ENCODE measurements at regions not wholly inside any gene's neighbourhood (a gene's known extent, or its start where the extent isn't known, plus 50 kb on each side); places are given as distances from the start of the nearest gene placed in this dataset.

DNA sequence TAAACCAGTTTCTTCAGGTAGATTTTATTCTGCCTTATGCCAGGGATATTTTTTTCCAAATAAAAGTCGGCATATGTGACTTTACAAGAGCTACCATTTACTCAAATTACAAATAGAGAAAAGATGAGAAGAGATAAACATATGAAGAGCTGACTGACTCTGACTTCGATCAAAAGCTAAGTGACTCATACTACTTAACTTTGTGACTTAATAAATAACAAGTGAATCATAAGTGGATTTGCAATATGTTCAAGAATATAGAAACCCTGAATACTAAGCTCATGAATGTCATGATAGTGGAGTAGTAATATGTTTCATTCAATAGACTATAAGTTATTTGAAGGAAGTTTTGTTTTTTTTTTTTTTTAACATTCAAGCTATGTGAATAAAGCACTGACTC lies 130.5 kb upstream of the ANO3 start:
- no peak for DNase-seq

DNA sequence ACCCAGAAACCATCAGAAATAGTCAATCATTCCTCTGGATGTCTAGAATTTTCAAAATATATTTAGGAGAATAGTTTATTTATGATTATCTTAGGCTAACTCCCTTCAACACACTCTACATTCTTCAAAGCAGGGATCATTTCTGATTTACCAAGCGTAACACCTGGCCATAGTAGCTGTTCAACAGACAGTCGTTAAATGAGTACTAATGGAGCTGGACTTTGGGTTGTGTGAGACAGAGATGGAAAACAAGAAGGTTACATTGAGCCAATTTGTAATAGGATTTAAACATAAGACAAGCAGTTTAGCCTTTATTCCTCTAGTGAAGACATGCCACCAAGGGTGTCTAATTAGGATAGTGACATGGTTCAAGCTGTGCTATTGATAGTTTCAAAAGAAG lies 129.2 kb upstream of the ANO3 start:
- no peak for DNase-seq

DNA sequence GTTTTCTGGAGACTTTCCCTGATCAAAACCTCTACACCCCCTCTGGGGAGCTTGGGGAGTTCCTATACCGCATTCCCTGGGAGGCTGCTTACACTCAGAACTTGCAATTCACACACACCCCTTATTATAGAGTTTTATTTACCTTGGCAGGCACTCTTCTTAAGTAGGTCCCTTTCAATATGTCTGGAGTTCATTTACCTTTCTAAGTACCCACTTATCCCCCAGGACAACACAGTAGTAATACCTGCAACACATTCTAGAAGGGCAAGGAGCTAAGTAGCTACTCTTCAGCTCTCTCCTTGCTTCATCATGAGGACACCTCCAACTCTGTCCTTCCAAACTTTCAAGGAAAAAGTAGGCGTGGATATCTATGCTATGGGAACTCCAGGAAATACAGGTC lies 127.8 kb upstream of the ANO3 start:
- no peak for DNase-seq

DNA sequence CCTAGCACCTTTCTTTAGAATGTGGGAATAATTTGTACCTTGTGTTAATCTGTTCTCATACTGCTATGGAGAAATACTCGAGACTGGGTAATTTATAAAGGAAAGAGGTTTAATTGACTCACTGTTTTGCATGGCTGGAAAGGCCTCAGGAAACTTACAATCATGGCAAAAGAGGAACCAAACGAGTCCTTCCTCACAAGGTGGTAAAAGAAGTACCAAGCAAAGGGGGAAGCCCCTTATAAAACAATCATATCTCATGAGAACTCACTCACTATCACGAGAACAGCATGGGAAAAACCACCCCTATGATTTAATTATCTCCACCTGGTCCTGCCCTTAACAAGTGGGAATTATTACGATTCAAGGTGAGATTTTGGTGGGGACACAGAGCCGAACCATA lies 127.1 kb upstream of the ANO3 start:
- no peak for DNase-seq

DNA sequence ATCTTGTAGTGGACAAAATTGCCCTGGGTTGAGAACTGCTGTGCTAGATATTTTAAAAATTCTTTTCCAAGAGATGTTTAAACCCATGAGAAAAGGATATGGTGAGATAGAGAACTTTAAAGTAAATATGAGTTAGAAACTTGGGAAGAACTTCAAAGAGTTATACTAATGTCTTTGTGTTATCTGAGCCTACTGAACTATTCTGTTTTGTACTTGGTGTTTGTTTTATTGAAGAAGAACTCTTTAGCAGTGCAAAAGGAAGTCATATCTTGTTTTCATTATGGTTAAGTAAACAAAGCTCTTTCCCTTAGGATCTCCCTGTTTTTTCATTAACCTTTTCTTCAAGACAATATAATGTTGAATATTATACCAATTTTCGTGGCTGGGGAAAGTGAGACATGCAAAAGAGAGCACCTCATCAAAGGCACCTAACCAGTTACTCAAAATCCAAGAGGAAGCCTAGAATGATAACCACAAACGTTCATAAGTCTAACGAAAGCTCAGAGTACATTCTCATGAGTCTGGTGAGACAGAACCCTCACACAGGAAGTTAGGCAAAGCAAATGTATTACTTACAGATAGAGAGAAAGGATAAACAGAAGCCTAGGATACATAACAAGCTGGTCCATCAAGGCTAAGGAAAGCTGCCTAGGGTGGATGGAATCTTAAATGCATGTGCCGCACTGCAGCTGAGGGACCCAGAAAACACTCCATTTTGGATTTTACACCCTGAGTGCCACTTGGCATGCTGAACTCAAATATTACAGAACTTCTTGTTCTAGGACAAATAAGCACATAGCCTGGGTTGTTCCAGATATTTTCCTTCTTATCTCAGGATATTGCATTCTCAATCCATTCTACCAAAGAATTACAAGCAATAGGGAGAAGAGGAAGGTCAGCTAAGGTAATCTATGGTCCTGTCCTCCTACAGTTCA lies 112.5 kb upstream of the ANO3 start:
- no peak for DNase-seq

DNA sequence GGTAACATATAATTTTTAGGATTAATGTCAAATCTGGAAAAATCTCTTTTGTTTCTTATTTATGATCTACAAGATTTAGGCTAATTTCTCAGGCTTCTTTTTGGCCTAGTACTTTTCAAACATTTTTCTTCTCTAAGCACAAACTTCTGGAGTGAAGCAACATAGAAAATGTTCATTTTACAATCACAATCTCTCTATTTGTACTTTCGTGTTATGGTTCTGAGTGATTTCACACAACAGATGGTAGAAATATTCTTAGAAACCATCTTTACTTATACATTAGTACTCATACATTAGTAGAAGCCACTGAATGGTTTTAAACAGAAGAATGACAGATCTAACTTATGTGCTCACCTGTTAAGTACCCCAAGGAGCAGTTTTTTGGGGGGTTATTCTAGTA lies 106.3 kb upstream of the ANO3 start:
- no peak for DNase-seq

DNA sequence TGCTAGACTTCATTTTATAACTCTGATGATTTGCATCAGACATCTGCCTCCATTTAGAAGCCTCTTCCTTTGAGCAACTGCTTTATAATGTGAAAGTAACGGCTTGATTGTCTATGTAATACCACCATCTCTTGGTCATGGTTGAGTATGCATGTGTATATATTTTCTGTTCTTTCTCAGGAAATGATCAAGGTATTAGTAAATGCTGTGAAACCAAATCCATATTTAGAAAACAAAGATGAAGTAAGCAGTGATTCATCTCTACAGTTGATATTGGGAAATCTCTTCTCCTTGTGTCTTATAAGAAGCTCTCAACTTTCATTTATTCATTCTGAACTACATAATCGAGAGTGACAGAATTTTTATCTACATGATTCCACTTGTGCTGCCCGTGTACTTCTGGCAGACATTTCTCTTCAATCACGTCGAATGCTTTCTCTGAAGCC lies 104.6 kb upstream of the ANO3 start:
- DNase-seq = no peak

DNA sequence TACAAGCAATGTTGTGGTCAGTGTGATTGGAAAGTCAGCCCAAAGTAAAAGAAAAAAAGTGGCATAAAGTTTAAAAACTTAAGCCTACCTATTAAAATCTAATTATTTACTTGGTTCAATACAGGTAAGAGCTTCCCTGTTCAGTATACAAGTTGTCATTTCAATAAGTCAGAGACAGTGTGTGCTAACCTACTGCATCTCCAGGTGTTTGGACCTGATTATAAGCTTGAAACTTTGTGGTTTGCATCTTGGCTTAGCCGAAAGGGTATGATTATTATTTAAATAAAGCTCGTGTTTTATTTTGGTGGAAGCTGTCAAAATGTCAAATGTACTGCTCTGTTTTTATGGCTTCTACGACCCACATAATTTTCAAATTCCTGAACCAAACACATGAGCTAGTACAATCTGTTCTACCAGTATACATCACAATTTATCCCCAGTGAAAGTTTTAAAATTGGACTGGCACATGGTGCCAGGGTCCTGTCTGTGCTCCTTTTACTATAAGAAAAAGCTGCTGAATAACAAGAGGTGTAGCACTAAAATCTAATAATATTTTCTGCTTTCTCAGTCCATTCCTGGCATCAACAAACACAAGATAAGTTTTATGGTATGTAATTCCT lies 103.9 kb upstream of the ANO3 start:
- no peak for DNase-seq

DNA sequence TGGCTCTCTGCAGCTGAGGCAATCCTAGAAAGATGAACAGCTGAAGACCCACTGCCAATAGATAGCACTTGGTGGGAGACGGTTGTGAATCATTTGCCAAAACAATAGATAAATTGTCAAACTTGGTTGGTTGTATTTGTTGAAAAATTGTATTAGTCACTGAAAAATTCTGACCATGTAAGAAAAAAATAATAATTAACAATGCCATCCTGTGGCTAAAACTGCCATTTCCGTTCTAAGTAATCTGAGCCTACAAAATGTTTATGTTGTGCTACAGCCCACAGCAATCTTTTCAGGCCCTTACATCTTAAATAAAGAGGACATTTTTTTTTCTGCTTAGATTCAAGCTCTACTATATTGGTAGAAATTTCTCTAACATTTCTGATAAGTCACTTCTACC lies 103.2 kb upstream of the ANO3 start:
- no peak for DNase-seq

DNA sequence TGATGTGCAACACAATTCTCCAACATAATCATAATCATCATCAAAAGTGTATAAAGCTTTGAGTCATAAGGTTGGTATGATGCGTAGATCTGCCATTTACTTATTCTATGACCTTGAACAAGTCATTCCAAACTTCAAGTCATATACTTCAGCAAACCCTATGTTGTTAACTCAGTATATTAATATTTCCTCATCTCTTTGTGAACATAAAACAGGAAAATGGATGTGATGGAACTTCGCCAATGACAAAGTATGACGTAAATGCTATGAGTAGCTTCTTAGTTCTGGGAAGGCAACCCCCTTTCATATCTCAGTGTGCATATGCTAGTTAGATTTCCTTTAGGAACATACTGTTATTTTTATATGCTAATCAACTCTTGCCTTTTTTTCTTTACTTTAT lies 102.7 kb upstream of the ANO3 start:
- no peak for DNase-seq

DNA sequence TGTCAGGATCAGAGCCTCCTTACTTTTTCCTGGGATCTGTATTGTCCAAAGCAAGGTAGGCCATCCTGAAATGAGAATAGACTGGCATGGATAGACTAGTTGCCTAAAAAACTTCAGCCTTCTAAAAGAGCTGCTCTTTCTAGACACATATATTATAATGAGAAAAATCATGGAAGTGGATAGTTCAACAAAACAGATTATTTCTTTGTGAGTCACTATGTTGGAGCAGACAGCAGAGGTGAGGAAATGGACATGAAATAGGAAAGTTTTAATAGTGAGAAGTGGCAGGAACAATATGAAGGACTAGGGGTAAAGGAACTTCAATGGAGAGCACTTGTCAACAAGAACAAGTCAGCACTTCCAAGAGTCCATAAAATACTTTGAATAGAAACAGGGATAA lies 101.9 kb upstream of the ANO3 start:
- no peak for DNase-seq

DNA sequence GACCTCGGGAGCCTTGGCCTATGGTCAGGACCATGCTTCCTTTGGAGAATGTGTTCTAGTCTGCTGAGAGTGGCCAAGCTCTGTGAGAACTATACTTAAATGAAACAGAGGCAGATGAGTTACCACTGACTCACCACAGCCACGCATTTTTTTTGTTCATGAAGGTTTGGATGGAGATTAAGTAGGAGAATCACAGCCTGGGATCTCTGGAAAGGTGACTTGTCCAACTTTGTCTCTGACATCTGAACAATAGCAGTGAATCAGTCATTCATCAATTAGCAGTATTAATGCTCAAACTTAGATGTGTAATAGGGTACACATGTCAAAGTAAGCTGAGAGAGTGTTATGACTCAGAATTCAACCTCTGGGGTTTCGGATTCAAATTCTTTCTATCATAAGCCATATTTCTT lies 100.7 kb upstream of the ANO3 start:
- DNase-seq = no peak

DNA sequence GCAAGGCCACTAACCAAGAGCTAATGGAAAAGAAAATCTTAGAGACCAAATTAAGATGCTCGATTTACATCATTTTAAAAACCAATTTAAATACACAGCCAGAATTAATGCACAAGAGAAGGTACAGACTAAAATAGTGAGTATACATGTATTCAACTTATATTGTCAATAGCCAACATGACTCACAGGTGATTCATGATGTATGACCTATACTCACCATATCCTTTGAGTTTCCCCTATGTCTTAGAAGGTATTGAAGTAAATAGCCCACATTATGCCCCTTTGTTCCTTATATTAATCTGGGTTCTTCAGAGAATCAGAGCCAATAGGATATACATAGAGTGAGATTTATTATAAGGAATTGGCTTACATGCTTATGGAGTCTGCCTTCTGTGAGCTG lies 97.5 kb upstream of the ANO3 start:
- no peak for DNase-seq

DNA sequence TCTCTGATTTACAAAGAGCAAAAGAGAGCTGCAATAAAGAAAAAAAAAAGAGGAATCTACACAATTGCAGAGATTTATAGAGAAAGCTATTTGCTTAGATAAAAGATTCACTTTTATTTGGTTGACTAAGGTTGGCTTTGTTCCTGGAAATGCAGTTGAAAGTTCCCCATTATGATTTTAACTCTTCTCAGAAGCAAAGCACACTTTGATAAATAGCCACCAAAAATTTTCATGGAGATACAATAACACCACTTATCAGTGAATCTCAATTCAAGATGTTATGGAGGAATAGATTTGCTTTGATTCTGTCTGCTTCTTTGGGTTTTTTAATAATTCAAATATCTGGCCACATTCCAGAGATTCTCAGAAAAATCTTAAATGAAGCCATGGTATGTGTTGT lies 88.5 kb upstream of the ANO3 start:
- DNase-seq = no peak

DNA sequence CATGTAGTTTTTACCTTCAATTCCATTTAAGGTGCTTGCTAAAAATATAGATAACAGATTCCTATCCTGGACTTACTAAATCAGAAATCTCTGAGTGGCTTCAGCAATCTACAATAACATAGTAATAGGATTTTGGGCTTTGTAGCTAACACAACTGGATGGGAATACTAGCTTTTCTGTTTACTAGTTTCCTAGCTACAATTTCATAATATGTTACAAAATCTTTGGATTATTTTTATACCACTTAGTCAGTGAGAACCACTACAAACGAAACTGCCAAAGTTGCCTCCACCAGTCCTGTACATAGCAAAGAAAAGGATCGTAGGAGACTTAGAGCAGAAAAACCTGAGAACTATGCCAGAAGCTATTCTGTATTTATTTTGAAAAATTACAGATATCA lies 87.7 kb upstream of the ANO3 start:
- DNase-seq = no peak

DNA sequence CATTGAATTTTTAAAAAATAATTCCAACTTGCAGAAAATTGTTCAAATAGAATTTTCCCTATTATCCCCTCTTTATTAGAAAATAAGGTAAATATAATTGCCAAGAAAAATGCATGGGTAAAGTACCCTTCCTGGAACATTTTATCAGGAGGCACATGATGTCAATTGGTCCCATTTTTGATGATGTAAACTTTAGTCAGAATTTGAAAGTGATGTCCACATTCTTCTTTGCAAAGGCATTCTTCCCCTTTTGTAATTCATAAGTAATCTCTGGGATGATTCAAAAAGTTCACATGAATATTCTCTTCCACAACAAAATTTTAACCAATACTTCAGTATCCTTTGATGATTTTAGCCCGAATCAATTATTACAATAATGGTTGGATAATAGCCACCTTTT lies 86.9 kb upstream of the ANO3 start:
- no peak for DNase-seq

DNA sequence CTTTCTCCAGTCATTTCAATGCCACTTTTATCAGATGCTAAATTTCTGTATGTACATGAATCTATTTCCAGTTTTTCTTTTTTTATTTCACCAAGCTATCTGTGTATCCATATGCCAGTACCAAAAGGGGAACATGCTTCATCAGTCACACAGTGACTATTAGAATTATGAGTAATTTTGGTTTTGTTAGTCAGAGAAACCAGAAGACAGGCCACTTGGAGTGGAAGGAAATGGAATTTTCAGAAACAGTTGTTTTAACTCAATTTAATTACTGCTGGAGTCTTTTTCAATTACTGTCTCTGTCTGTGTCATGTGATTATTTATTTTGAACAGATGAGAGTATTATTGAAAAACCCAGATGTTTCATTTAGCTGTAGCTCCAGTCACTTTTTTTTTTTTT lies 84.6 kb upstream of the ANO3 start:
- no peak for DNase-seq

DNA sequence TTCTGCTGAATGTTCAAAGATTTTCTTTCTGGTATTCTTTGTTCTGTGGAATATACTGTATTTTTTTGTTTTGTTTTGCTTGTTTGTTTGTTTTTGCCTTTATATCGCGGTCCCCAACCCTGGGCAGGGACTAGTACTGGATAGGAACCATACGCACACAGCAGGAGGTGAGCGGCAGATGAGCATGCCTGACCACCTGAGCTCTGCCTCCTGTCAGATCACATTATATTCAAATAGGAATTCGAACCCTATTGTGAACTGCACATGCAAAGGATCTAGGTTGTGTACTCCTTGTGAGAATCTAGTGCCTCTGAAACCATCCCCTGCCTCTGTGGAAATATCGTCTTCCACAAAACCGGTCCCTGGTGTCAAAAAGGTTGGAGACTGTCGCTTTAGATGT lies 83.3 kb upstream of the ANO3 start:
- no peak for DNase-seq

DNA sequence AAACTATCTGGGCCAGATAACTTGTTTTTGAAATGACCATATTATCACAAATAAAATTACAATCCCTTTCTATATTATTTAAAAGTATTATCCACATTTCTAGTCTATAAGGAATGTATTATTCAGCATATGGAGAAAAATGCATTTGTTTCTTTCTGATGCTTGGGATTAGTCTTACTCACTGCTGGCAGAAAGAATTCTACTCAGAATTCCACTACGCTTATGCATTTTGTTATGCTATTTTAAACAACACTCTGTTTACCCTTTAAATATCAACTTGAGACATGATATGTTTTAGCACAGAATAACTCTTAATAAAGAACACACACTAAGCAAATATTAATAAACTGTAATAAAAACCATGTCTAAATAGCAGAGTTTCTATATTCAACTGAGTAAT lies 77.6 kb upstream of the ANO3 start:
- DNase-seq = no peak

DNA sequence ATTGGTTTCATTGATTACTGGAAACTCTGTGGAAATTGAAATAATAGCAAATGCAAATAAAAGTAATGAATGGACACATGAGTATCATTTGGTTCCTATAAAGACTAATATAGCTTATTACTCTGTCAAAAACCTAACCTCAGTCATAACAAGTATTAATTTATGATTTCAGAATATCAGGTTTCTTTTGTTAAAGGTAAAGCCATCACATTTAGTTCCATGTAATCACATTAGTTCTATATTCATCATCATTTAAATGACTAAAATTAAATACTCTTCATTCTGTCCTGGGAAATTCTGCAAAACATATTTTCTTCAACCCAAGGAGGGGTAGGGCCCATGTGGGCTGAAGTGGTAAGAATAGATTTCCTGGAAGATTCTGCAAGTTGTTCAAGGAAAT lies 68.2 kb upstream of the ANO3 start:
- no peak for DNase-seq

DNA sequence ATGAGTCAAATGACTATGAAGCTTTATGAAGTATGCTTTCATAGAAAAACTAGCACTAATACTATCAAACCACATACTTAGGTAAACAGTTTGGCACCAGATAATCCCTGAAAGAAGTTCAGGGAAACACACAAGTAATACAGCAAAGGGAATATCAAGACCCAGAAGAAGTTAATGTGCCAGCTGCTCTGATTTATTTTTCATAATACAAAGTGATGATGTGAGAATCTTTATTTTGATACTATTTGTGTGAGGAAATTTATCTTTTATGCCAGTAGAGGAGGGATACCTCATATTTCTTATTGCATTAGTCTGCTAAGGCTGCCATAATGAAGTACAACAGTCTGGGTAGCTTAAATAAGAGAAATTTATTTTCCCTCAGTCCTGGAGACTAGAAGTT lies 67.7 kb upstream of the ANO3 start:
- DNase-seq = no peak

DNA sequence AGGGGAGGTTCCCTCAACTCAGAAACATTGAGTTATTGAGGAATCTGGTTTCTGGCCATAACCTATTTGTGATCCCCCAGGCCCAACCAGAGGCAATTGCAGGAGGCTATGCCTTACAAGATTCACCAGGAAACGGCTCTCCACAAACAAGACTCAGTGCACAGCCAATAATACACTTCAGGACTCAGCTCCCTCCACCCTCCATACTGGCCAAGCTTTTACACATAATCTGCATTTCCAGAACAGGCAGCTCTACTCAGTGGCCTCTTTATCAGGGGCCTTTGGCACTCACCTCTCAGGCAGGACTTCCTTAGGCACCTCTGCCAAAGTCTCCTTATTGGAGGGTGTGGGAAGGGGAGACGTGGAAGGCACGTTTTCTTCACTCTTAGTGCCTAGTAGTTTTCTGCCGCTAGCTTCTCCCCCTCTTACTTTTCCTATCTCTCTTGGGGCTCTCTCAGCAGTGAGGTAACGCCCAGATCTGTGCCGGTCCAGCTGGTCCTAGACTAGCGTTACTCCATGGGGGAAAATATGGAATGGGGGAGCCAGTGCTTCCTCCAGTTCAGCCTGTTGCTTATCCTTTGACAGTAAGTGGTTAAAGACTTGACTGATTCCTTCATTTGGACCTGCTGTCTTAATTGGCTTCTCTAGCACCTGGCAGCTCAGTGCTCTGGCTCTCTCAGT lies 62.8 kb upstream of the ANO3 start:
- DNase-seq = no peak

DNA sequence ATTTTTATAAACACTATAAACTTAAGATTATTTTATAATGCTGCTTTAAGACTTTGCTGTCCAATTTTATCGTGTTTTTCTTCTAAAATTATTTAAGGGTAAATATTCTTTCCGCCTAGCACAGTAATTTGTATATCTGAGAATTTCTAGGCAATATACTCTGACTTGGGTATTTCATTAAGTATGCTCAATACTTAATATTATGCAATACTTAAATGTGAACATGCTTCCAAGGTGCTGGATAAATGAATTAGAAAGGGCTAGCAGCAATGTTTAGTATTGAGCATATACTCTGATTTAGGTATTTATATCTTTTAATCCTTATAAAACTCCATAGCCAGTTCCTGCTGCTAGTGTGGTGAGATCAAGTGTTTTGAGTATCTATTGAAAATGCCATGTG lies 60.3 kb upstream of the ANO3 start:
- DNase-seq = no peak

DNA sequence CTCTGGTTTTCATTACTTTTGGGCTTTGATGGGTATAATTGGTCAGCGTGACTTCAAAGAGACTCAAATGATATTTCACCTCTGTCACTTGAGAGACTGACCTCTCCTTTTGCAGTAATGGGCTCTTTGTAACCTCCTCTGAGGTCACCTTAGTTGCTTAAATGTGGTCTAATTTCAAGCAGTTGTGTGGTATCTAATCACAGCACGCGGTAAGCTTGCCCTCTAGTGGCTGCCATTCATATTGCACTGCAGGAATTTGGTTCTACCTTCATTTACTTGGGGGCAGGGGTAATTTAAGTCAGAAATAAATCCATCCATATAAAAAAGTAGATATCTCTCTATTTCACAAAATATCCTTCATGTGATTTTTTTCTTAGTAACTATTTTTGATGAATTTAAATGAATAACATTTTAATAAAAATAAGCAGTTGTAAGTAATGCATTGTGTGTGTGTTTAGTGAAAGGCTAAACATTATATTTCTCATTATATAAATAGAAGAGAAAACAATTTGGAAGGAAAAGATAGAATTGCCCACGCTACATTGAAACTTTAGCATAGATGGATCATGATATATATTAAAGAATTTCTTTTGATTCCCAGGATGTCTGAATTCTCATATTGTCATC lies 55.0 kb upstream of the ANO3 start:
- peak; percentile 43 for DNase-seq
